ENCODE measurements at regions not wholly inside any gene's neighbourhood (a gene's known extent, or its start where the extent isn't known, plus 50 kb on each side); places are given as distances from the start of the nearest gene placed in this dataset.

DNA sequence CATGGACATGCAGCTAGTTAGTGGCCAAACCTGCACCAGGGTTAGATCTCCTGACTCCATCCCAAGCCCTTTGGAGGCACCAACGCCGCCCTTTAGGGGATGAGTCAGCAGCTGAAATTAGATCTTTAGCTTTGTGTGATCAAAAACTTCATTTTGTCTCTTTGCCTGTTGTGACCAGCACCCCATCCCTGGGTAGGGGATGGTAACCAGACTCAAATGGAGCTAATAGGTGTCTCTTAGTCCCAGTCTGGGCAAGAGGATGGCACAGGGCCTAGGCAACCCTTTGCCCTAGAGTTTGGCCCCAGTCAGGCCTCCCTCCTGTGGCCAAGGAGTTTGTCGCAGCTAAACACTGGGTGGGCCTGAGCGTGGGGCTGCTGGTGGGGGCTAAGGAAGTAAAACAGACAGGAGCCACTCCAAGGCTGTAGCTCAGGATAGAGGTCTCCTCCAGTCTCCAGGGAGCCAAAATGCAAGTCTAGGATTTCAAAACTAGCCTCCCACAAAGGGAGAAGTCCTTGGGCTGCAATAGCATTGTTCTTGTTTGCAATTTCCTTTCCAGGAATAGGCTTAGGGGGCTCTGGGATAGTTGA, 105.1 kb downstream of the CPN2 start:
- peaks cover 30% of the 10 kb centered on the region for H3K4me1 Mint-ChIP-seq
- no peak overlapping the region for H3K4me2 ChIP-seq
- no peak overlapping the region for H3K4me3 Mint-ChIP-seq
- no peaks in the 10 kb centered on the region for H3K9me3 ChIP-seq (ENCODE audit: low read depth)
- H4K20me1 ChIP-seq (ENCODE audit: low read depth), result no peaks in the 10 kb centered on the region
- H3K27me3 ChIP-seq, result no peaks in the 10 kb centered on the region
- H3K9ac ChIP-seq, result no peak overlapping the region
- no peaks in the 10 kb centered on the region for H3K36me3 ChIP-seq
- no peak for DNase-seq (ENCODE audit: low spot score)
- H3F3A ChIP-seq (ENCODE audit: low read depth), result no peaks in the 10 kb centered on the region
- no peaks in the 10 kb centered on the region for H3K9me3 Mint-ChIP-seq
- H2AFZ ChIP-seq (replicated peaks), result no peak overlapping the region
- H3K36me3 Mint-ChIP-seq, result no peaks in the 10 kb centered on the region
- H3K79me2 ChIP-seq (ENCODE audit: low read depth), result no peaks in the 10 kb centered on the region
- peaks cover 19% of the 10 kb centered on the region for H3K27me3 Mint-ChIP-seq (ENCODE audit: insufficient read depth, low read depth)
- TF ChIP-seq CTCF (IDR thresholded peaks at IDR 0.05) (peak; percentile 28), EZH2 (IDR thresholded peaks at IDR 0.05) (no peak)
- H3K27ac ChIP-seq, result no peak overlapping the region
- H3K4me3 ChIP-seq, result no peak overlapping the region
- H3K4me1 ChIP-seq, result peaks cover 31% of the 10 kb centered on the region
- no peak overlapping the region for H3K27ac Mint-ChIP-seq

- H3K9me3 Mint-ChIP-seq, result no peaks in the 10 kb centered on the region
- H3K27me3 ChIP-seq, result no peaks in the 10 kb centered on the region
- no peak overlapping the region for H3K4me3 ChIP-seq
- no peaks in the 10 kb centered on the region for H3F3A ChIP-seq (ENCODE audit: low read depth)
- H3K36me3 ChIP-seq, result no peaks in the 10 kb centered on the region
- H3K27ac ChIP-seq, result no peak overlapping the region
- no peak overlapping the region for H3K4me3 Mint-ChIP-seq
- no peak for TF ChIP-seq CTCF (IDR thresholded peaks at IDR 0.05)
- no peak for TF ChIP-seq EZH2phosphoT487 (IDR thresholded peaks at IDR 0.05)
- DNase-seq (ENCODE audit: low spot score), result no peak
- H3K36me3 Mint-ChIP-seq, result no peaks in the 10 kb centered on the region
- peaks cover 33% of the 10 kb centered on the region for H3K4me1 Mint-ChIP-seq
- H4K20me1 ChIP-seq (ENCODE audit: low read depth), result no peaks in the 10 kb centered on the region
- no peak overlapping the region for H2AFZ ChIP-seq (replicated peaks)
- H3K27ac Mint-ChIP-seq, result no peak overlapping the region
- no peaks in the 10 kb centered on the region for H3K79me2 ChIP-seq (ENCODE audit: low read depth)
- H3K4me2 ChIP-seq, result no peak overlapping the region
- peaks cover 21% of the 10 kb centered on the region for H3K27me3 Mint-ChIP-seq (ENCODE audit: insufficient read depth, low read depth)
- H3K9ac ChIP-seq, result no peak overlapping the region
- no peaks in the 10 kb centered on the region for H3K9me3 ChIP-seq (ENCODE audit: low read depth)
- peaks cover 33% of the 10 kb centered on the region for H3K4me1 ChIP-seq
These were observed 104.3 kb downstream of the CPN2 start for GRCh38 chr3:194246709-194247349.

DNA sequence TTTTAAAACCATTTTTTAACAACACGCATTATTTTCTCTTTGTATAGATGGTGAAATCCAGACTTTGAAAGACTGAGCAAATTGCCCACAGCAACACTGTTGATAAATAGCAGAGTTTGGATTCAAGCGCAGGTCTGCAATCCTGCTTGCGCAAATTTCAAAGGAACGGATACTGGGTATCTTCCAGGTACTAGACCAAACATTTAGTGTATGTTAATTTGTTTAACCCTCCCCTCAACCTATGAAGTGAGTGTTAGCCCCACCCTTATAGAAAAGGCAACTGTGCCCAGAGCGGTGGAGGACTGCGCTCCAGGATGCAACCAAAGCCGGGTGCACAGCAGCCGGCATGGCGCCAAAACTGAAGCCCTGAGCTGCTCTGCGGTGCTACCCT, 103.8 kb downstream of the CPN2 start:
- H2AFZ ChIP-seq (replicated peaks), result no peak overlapping the region
- H3K9ac ChIP-seq, result no peak overlapping the region
- no peak overlapping the region for H3K27ac ChIP-seq
- no peak overlapping the region for H3K4me3 Mint-ChIP-seq
- H3K27ac Mint-ChIP-seq, result no peak overlapping the region
- no peaks in the 10 kb centered on the region for H3K27me3 ChIP-seq
- H3K36me3 Mint-ChIP-seq, result no peaks in the 10 kb centered on the region
- H3K9me3 ChIP-seq (ENCODE audit: low read depth), result no peaks in the 10 kb centered on the region
- TF ChIP-seq CTCF (IDR thresholded peaks at IDR 0.05) (no peak), EZH2 (IDR thresholded peaks at IDR 0.05) (no peak), EZH2phosphoT487 (IDR thresholded peaks at IDR 0.05) (no peak)
- no peak overlapping the region for H3K4me3 ChIP-seq
- H4K20me1 ChIP-seq (ENCODE audit: low read depth), result no peaks in the 10 kb centered on the region
- peaks cover 38% of the 10 kb centered on the region for H3K4me1 Mint-ChIP-seq
- H3K9me3 Mint-ChIP-seq, result no peaks in the 10 kb centered on the region
- DNase-seq (ENCODE audit: low spot score), result no peak
- no peaks in the 10 kb centered on the region for H3K36me3 ChIP-seq
- H3K79me2 ChIP-seq (ENCODE audit: low read depth), result no peaks in the 10 kb centered on the region
- H3F3A ChIP-seq (ENCODE audit: low read depth), result no peaks in the 10 kb centered on the region
- H3K4me2 ChIP-seq, result no peak overlapping the region
- H3K27me3 Mint-ChIP-seq (ENCODE audit: insufficient read depth, low read depth), result peaks cover 23% of the 10 kb centered on the region
- H3K4me1 ChIP-seq, result peaks cover 33% of the 10 kb centered on the region

Data from neural progenitor cell (in vitro differentiated cells).